ENCODE measurements at regions not wholly inside any gene's neighbourhood (a gene's known extent, or its start where the extent isn't known, plus 50 kb on each side); places are given as distances from the start of the nearest gene placed in this dataset.

GRCh38 chr7:155172141-155172540, 102.0 kb downstream of the HTR5A start:
- TF ChIP-seq CTCF (IDR thresholded peaks at IDR 0.05) = no peak
- TF ChIP-seq POLR2A (IDR thresholded peaks at IDR 0.05) = no peak
- TF ChIP-seq POLR2AphosphoS5 (IDR thresholded peaks at IDR 0.05; ENCODE audit: insufficient read depth in 1 of 2, low read depth in 1 of 2) = no peak

All from vagina (tissue), 2 donors.